ENCODE measurements at regions not wholly inside any gene's neighbourhood (a gene's known extent, or its start where the extent isn't known, plus 50 kb on each side); places are given as distances from the start of the nearest gene placed in this dataset.
A peak's percentile ranks its signal among the peaks of the same experiment; 100 is the strongest.
"Not testable (repeated sequence)": the region's sequence is repeated elsewhere in the genome, so short reads cannot be mapped to it uniquely, and the experiment has no call there.

GRCh38 chr1:187038784-187039183 lies 210.0 kb downstream of the PLA2G4A start:
- DNase-seq, result no peak

- no peak for DNase-seq
Observed at GRCh38 chr1:187041104-187041503, 212.4 kb downstream of the PLA2G4A start.

GRCh38 chr1:187042538-187042937 lies 213.8 kb downstream of the PLA2G4A start:
- DNase-seq, result no peak

- not testable (repeated sequence) for DNase-seq
Observed at GRCh38 chr1:187043433-187043832, 214.7 kb downstream of the PLA2G4A start.

- no peak for DNase-seq
Observed at GRCh38 chr1:187044411-187044810, 215.7 kb downstream of the PLA2G4A start.

- DNase-seq, result no peak
Observed at GRCh38 chr1:187045371-187045770, 216.6 kb downstream of the PLA2G4A start.

GRCh38 chr1:187046293-187046692 lies 217.5 kb downstream of the PLA2G4A start:
- no peak for DNase-seq

GRCh38 chr1:187047298-187047697 lies 218.5 kb downstream of the PLA2G4A start:
- no peak for DNase-seq

GRCh38 chr1:187051618-187052232 lies 223.0 kb downstream of the PLA2G4A start:
- DNase-seq, result peak in 1 of 2 donors; percentile 23

GRCh38 chr1:187053876-187054275 lies 225.1 kb downstream of the PLA2G4A start:
- DNase-seq, result no peak

GRCh38 chr1:187054862-187055757 lies 226.4 kb downstream of the PLA2G4A start:
- no peak for DNase-seq

GRCh38 chr1:187063271-187063670 lies 234.5 kb downstream of the PLA2G4A start:
- no peak for DNase-seq

GRCh38 chr1:187067160-187067559 lies 238.4 kb downstream of the PLA2G4A start:
- no peak for DNase-seq

GRCh38 chr1:187070076-187070475 lies 241.3 kb downstream of the PLA2G4A start:
- DNase-seq, result no peak

- peak; percentile 4 to 36 for DNase-seq
Observed at GRCh38 chr1:187072262-187073034, 243.7 kb downstream of the PLA2G4A start.

- DNase-seq, result peak; percentile 1 to 27
Observed at GRCh38 chr1:187073035-187073560, 244.3 kb downstream of the PLA2G4A start.

GRCh38 chr1:187073634-187074245 lies 245.0 kb downstream of the PLA2G4A start:
- not testable (repeated sequence) for DNase-seq

- no peak for DNase-seq
Observed at GRCh38 chr1:187074445-187075048, 245.8 kb downstream of the PLA2G4A start.

GRCh38 chr1:187076922-187077321 lies 248.2 kb downstream of the PLA2G4A start:
- no peak for DNase-seq

GRCh38 chr1:187078321-187078720 lies 249.6 kb downstream of the PLA2G4A start:
- no peak for DNase-seq

GRCh38 chr1:187078916-187079315 lies 250.2 kb downstream of the PLA2G4A start:
- DNase-seq, result no peak

- DNase-seq, result no peak
Observed at GRCh38 chr1:187079330-187079729, 250.6 kb downstream of the PLA2G4A start.
